ENCODE measurements at regions not wholly inside any gene's neighbourhood (a gene's known extent, or its start where the extent isn't known, plus 50 kb on each side); places are given as distances from the start of the nearest gene placed in this dataset.

GRCh38 chr15:87686339-87686738 is 570.2 kb downstream of the NTRK3 start:
- TF ChIP-seq CTCF (IDR thresholded peaks at IDR 0.05; ENCODE audit: poor library complexity, severe bottlenecking) (no peak), EZH2 (IDR thresholded peaks at IDR 0.05; ENCODE audit: borderline replicate concordance, insufficient read depth, low read length, poor library complexity, severe bottlenecking) (no peak), TAF1 (IDR thresholded peaks at IDR 0.05; ENCODE audit: low read depth) (no peak), EP300 (conservative IDR thresholded peaks at IDR 0.05; ENCODE audit: poor library complexity, severe bottlenecking) (no peak)

Data from neural cell (in vitro differentiated cells).